H9 (cell line): ENCODE measurements at regions not wholly inside any gene's neighbourhood (a gene's known extent, or its start where the extent isn't known, plus 50 kb on each side); places are given as distances from the start of the nearest gene placed in this dataset.

Source experiments
- DNase-seq: peaks from one replicate; pipeline ENCODE4 v3.0.0-alpha.2; 2017
- H2AFZ ChIP-seq: one replicate; pipeline ENCODE4 v1.6.1; 2013; ENCODE audit warnings: mild to moderate bottlenecking, low read length, control low read depth, moderate library complexity
- H2AK5ac ChIP-seq: 2 replicates; pipeline ENCODE4 v1.6.1; 2013; ENCODE audit warnings: low read length, control low read depth, mixed read lengths; ENCODE audit not compliant: insufficient read length
- H2BK120ac ChIP-seq: one replicate; pipeline ENCODE4 v1.6.1; 2013; ENCODE audit warnings: low read depth, mild to moderate bottlenecking, low read length, control low read depth, inconsistent platforms; ENCODE audit not compliant: poor library complexity, severe bottlenecking
- H2BK12ac ChIP-seq: 2 replicates; pipeline ENCODE4 v1.6.1; 2013; ENCODE audit warnings: low read length, control low read depth, mixed read lengths, low read depth; ENCODE audit not compliant: insufficient read length
- H2BK15ac ChIP-seq: 2 replicates; pipeline ENCODE4 v1.6.1; 2013; ENCODE audit warnings: low read depth, low read length, control low read depth
- H2BK20ac ChIP-seq: one replicate; pipeline ENCODE4 v1.6.1; 2013; ENCODE audit warnings: low read depth, mild to moderate bottlenecking, low read length, control low read depth, inconsistent platforms; ENCODE audit not compliant: poor library complexity, severe bottlenecking
- H2BK5ac ChIP-seq: 2 replicates; pipeline ENCODE4 v1.6.1; 2013; ENCODE audit warnings: low read length, control low read depth, mixed read lengths; ENCODE audit not compliant: insufficient read length
- H3K14ac ChIP-seq: 2 replicates; pipeline ENCODE4 v1.6.1; 2013; ENCODE audit warnings: low read length, control low read depth; ENCODE audit not compliant: insufficient read depth
- H3K18ac ChIP-seq: 2 replicates; pipeline ENCODE4 v1.6.1; 2013; ENCODE audit warnings: low read depth, mild to moderate bottlenecking, mixed read lengths, low read length, control low read depth; ENCODE audit not compliant: insufficient read length
- H3K23ac ChIP-seq: 2 replicates; pipeline ENCODE4 v1.6.1; 2013; ENCODE audit warnings: low read length, control low read depth, mixed read lengths, low read depth; ENCODE audit not compliant: insufficient read length
- H3K23me2 ChIP-seq: 2 replicates; pipeline ENCODE4 v1.6.1; 2013; ENCODE audit warnings: low read depth, mild to moderate bottlenecking, mixed read lengths, low read length, control low read depth; ENCODE audit not compliant: insufficient read length, poor library complexity, severe bottlenecking
- H3K27ac ChIP-seq: 2 replicates; pipeline ENCODE4 v1.5.1; 2013; ENCODE audit warnings: low read length, control low read depth, mixed read lengths, low read depth; ENCODE audit not compliant: insufficient read length
- H3K27me3 ChIP-seq: 2 replicates; pipeline ENCODE4 v1.6.1; 2013; ENCODE audit warnings: low read length, control low read depth, inconsistent platforms; ENCODE audit not compliant: insufficient read depth
- H3K4ac ChIP-seq: 2 replicates; pipeline ENCODE4 v1.6.1; 2013; ENCODE audit warnings: low read depth, mild to moderate bottlenecking, control low read depth, inconsistent platforms, low read length, moderate library complexity
- H3K4me1 ChIP-seq: 2 replicates; pipeline ENCODE4 v1.6.1; 2013; ENCODE audit warnings: low read length, control low read depth, inconsistent platforms; ENCODE audit not compliant: insufficient read depth
- H3K4me2 ChIP-seq: 2 replicates; pipeline ENCODE4 v1.6.1; 2013; ENCODE audit warnings: low read length, control low read depth, mixed read lengths; ENCODE audit not compliant: insufficient read length, insufficient read depth
- H3K56ac ChIP-seq: 2 replicates; pipeline ENCODE4 v1.6.1; 2013; ENCODE audit warnings: low read depth, mild to moderate bottlenecking, mixed read lengths, low read length, control low read depth; ENCODE audit not compliant: insufficient read length
- H3K79me1 ChIP-seq: 2 replicates; pipeline ENCODE4 v1.6.1; 2013; ENCODE audit warnings: low read depth, mild to moderate bottlenecking, moderate library complexity, low read length, control low read depth, inconsistent platforms; ENCODE audit not compliant: insufficient read depth, poor library complexity, severe bottlenecking
- H3K79me2 ChIP-seq: 2 replicates; pipeline ENCODE4 v1.6.1; 2013; ENCODE audit warnings: low read length, control low read depth, inconsistent platforms; ENCODE audit not compliant: insufficient read depth
- H3K9ac ChIP-seq: 2 replicates; pipeline ENCODE4 v1.6.1; 2013; ENCODE audit warnings: low read length, control low read depth, mixed read lengths; ENCODE audit not compliant: insufficient read length; ENCODE audit errors: extremely low read depth
- H3K9me3 ChIP-seq: one replicate; pipeline ENCODE4 v1.6.1; 2013; ENCODE audit warnings: low read depth, low read length, inconsistent platforms; ENCODE audit not compliant: control insufficient read depth
- H3T11ph ChIP-seq: one replicate; pipeline ENCODE4 v1.6.1; 2013; ENCODE audit warnings: mild to moderate bottlenecking, low read length, control low read depth, inconsistent platforms
- H4K20me1 ChIP-seq: one replicate; pipeline ENCODE4 v1.6.1; 2013; ENCODE audit not compliant: control insufficient read depth, insufficient read length, insufficient read depth
- H4K5ac ChIP-seq: 2 replicates; pipeline ENCODE4 v1.6.1; 2013; ENCODE audit warnings: low read depth, mild to moderate bottlenecking, mixed read lengths, low read length, control low read depth; ENCODE audit not compliant: insufficient read length
- H4K8ac ChIP-seq: replicated peaks from 2 replicates; pipeline ENCODE4 v1.6.1; 2013; ENCODE audit warnings: low read length, control low read depth, mixed read lengths, low read depth; ENCODE audit not compliant: insufficient read length
- H4K91ac ChIP-seq: 2 replicates; pipeline ENCODE4 v1.6.1; 2013; ENCODE audit warnings: low read depth, mild to moderate bottlenecking, moderate library complexity, mixed read lengths, low read length, control low read depth; ENCODE audit not compliant: insufficient read length
- H3K27ac Mint-ChIP-seq, 3 experiments: 2 replicates in 2 of 3; 3 replicates in 1 of 3; pipeline ENCODE4 v1.8.0; 2020 to 2021; ENCODE audit warnings: mixed read lengths in 3 of 3, mild to moderate bottlenecking in 1 of 3, moderate library complexity in 1 of 3
- H3K27me3 Mint-ChIP-seq: 2 replicates; pipeline ENCODE4 v1.8.0; 2021; ENCODE audit warnings: low read depth, mild to moderate bottlenecking, moderate library complexity, mixed read lengths
- H3K36me3 Mint-ChIP-seq, 3 experiments: 2 replicates in 2 of 3; 3 replicates in 1 of 3; pipeline ENCODE4 v1.8.0; 2020 to 2021; ENCODE audit warnings: low read depth in 3 of 3, mixed read lengths in 3 of 3; ENCODE audit not compliant: insufficient read depth in 1 of 3
- H3K4me1 Mint-ChIP-seq, 2 experiments: 2 replicates each; pipeline ENCODE4 v1.8.0; 2020; ENCODE audit warnings: mixed read lengths in 2 of 2
- H3K4me3 Mint-ChIP-seq, 2 experiments: 2 replicates in 1 of 2; 3 replicates in 1 of 2; pipeline ENCODE4 v1.8.0; 2020 to 2021; ENCODE audit warnings: mild to moderate bottlenecking in 2 of 2, mixed read lengths in 2 of 2, moderate library complexity in 1 of 2
- H3K9me3 Mint-ChIP-seq, 2 experiments: 2 replicates in 1 of 2; 3 replicates in 1 of 2; pipeline ENCODE4 v1.8.0; 2020; ENCODE audit warnings: mild to moderate bottlenecking in 2 of 2, mixed read lengths in 2 of 2, moderate library complexity in 1 of 2
- CTCF ChIP-seq: fragments of 200-600 bp; sonication (generic); conservative IDR thresholded peaks from 3 replicates; pipeline ENCODE4 v1.8.0; 2021; ENCODE audit warnings: antibody characterized with exemption, mild to moderate bottlenecking
- WGBS: extraction: QIAGEN DNeasy Blood & Tissue Kit; methylation state at CpG from one replicate; pipeline ENCODE4 v1.1.7; 2013; ENCODE audit warnings: missing lambda C conversion rate, low lambda C conversion rate, mixed read lengths; ENCODE audit not compliant: insufficient read length; ENCODE audit errors: extremely low coverage; 5-methylcytosine and 5-hydroxymethylcytosine counted together

- Histone ChIP-seq H3K27me3 (no peaks in the 10 kb centered on the region), H3K9ac (no peak overlapping the region), H3K23ac (no peak overlapping the region), H2BK12ac (no peak overlapping the region), H3K4me1 (no peaks in the 10 kb centered on the region; the same call in 1 of the 2 replicates), H4K8ac (no peak overlapping the region), H2BK20ac (no peak overlapping the region), H4K5ac (no peak overlapping the region), H3K56ac (no peak overlapping the region), H4K20me1 (no peaks in the 10 kb centered on the region), H2AK5ac (no peak overlapping the region), H3K18ac (no peak overlapping the region), H4K91ac (no peak overlapping the region), H3K9me3 (no peaks in the 10 kb centered on the region), H3K79me2 (0 out of 2 replicates have a peak, but pooled peaks cover 4% of the 10 kb centered on the region), H2AFZ (no peak overlapping the region), H2BK15ac (no peak overlapping the region), H3T11ph (no peak overlapping the region), H2BK5ac (no peak overlapping the region), H3K23me2 (peaks cover 3% of the 10 kb centered on the region), H3K27ac (no peak overlapping the region), H3K14ac (no peak overlapping the region), H3K4ac (no peak overlapping the region), H3K4me2 (no peak overlapping the region), H2BK120ac (no peak overlapping the region), H3K79me1 (no peaks in the 10 kb centered on the region)
- Mint-ChIP-seq H3K4me3 (no peak overlapping the region), H3K9me3 (peaks cover 18 to 23% of the 10 kb centered on the region in 2 experiments), H3K4me1 (peaks cover 17 to 26% of the 10 kb centered on the region in 2 experiments), H3K27ac (peak overlapping the region in 1 of 3 experiments; percentile 22; a peak in 1 of 7 replicates), H3K27me3 (no peaks in the 10 kb centered on the region), H3K36me3 (peaks cover 11 to 16% (median 16%) of the 10 kb centered on the region in 3 experiments)
- TF ChIP-seq CTCF: no peak
- DNase-seq: no peak
- no CpG with 5 or more reads among the region's 3 CpGs for WGBS
These were observed 98.5 kb upstream of the SPATS2L start for GRCh38 chr2:200208041-200208440.
